ENCODE measurements at regions not wholly inside any gene's neighbourhood (a gene's known extent, or its start where the extent isn't known, plus 50 kb on each side); places are given as distances from the start of the nearest gene placed in this dataset.

GRCh38 chr7:24175603-24176002 is 108.4 kb upstream of the NPY start:
- Histone ChIP-seq H3K4me1 (peaks cover 0 to 8% (median 0%) of the 10 kb centered on the region in 4 donors), H3K4me3 (no peak overlapping the region), H3K9me3 (no peaks in the 10 kb centered on the region), H3K36me3 (no peaks in the 10 kb centered on the region), H3K27ac (no peak overlapping the region), H3K27me3 (no peaks in the 10 kb centered on the region)
- no peak for DNase-seq
- TF ChIP-seq CTCF (IDR thresholded peaks at IDR 0.05) = no peak

GRCh38 chr7:24178811-24179570 is 105.0 kb upstream of the NPY start:
- DNase-seq = no peak
- TF ChIP-seq POLR2A (IDR thresholded peaks at IDR 0.05) = no peak
- no peak for TF ChIP-seq CTCF (IDR thresholded peaks at IDR 0.05)
- no peaks in the 10 kb centered on the region for H3K9me3 ChIP-seq
- no peak overlapping the region for H3K27ac ChIP-seq
- no peaks in the 10 kb centered on the region for H3K27me3 ChIP-seq
- H3K36me3 ChIP-seq = no peaks in the 10 kb centered on the region
- no peak overlapping the region for H3K4me3 ChIP-seq
- no peaks in the 10 kb centered on the region for H3K4me1 ChIP-seq

- H3K27ac ChIP-seq = no peak overlapping the region
- no peaks in the 10 kb centered on the region for H3K36me3 ChIP-seq
- TF ChIP-seq CTCF (IDR thresholded peaks at IDR 0.05) (no peak), POLR2A (IDR thresholded peaks at IDR 0.05) (no peak)
- no peak overlapping the region for H3K4me3 ChIP-seq
- DNase-seq = no peak
- H3K9me3 ChIP-seq = no peaks in the 10 kb centered on the region
- no peaks in the 10 kb centered on the region for H3K4me1 ChIP-seq
- H3K27me3 ChIP-seq = no peaks in the 10 kb centered on the region
Measured at GRCh38 chr7:24191362-24191761, 92.6 kb upstream of the NPY start.

- no peaks in the 10 kb centered on the region for H3K4me1 ChIP-seq
- no peaks in the 10 kb centered on the region for H3K36me3 ChIP-seq
- H3K9me3 ChIP-seq = no peaks in the 10 kb centered on the region
- no peak overlapping the region for H3K27ac ChIP-seq
- TF ChIP-seq CTCF (IDR thresholded peaks at IDR 0.05) = no peak
- no peak for TF ChIP-seq POLR2A (IDR thresholded peaks at IDR 0.05)
- no peak overlapping the region for H3K4me3 ChIP-seq
- no peaks in the 10 kb centered on the region for H3K27me3 ChIP-seq
- DNase-seq = no peak
Measured at GRCh38 chr7:24192053-24192452, 91.9 kb upstream of the NPY start.

GRCh38 chr7:24192691-24193090 is 91.3 kb upstream of the NPY start:
- Histone ChIP-seq H3K27ac (no peak overlapping the region), H3K27me3 (no peaks in the 10 kb centered on the region), H3K9me3 (no peaks in the 10 kb centered on the region), H3K4me1 (no peaks in the 10 kb centered on the region), H3K4me3 (no peak overlapping the region), H3K36me3 (no peaks in the 10 kb centered on the region)
- no peak for DNase-seq
- TF ChIP-seq POLR2A (IDR thresholded peaks at IDR 0.05) (no peak), CTCF (IDR thresholded peaks at IDR 0.05) (no peak)

GRCh38 chr7:24197852-24198251 is 86.1 kb upstream of the NPY start:
- DNase-seq = no peak
- Histone ChIP-seq H3K36me3 (no peaks in the 10 kb centered on the region), H3K4me3 (no peak overlapping the region), H3K27ac (no peak overlapping the region), H3K4me1 (no peaks in the 10 kb centered on the region), H3K9me3 (no peaks in the 10 kb centered on the region), H3K27me3 (no peaks in the 10 kb centered on the region)
- TF ChIP-seq POLR2A (IDR thresholded peaks at IDR 0.05) (no peak), CTCF (IDR thresholded peaks at IDR 0.05) (no peak)
